Testis (tissue), 2 donors: ENCODE measurements at regions not wholly inside any gene's neighbourhood (a gene's known extent, or its start where the extent isn't known, plus 50 kb on each side); places are given as distances from the start of the nearest gene placed in this dataset.

Experiments
- POLR2A ChIP-seq: fragments of 450-650 bp; IDR thresholded peaks from one replicate; pipeline ENCODE4 v1.6.1; 2017; ENCODE audit warnings: antibody characterized with exemption, mild to moderate bottlenecking, moderate library complexity
- TF ChIP-seq, protein P1 (sequence below), 3 experiments: fragments of 450-650 bp in 2 of 3; fragments of 200-600 bp in 1 of 3; sonication (generic) in 1 of 3; IDR thresholded peaks; one replicate each; pipeline ENCODE4 v1.5.1; 2016 to 2019; ENCODE audit warnings: antibody characterized with exemption in 3 of 3, mild to moderate bottlenecking in 2 of 3, moderate library complexity in 1 of 3

DNA sequence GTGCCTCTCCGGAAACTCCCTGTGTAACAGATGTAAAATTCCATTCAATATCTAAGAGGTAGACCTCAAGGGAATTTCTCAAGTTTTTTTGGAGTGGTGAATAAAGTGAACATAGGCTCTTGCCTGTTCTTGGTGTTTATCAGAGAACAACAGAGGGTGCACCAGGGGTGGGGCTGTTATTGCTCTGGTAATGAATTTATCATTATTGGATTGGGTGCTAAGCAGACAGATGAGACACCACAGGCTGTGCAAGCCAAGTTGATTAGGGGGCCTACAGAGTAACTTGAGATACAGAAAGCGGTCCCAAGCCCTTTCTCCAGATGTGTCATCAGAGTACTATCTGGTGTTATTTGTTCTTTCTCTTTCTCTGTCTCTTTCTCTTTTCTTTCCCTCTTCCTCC lies 286.3 kb downstream of the OSR1 start:
- TF ChIP-seq POLR2A, result no peak
- TF ChIP-seq, protein P1, sequence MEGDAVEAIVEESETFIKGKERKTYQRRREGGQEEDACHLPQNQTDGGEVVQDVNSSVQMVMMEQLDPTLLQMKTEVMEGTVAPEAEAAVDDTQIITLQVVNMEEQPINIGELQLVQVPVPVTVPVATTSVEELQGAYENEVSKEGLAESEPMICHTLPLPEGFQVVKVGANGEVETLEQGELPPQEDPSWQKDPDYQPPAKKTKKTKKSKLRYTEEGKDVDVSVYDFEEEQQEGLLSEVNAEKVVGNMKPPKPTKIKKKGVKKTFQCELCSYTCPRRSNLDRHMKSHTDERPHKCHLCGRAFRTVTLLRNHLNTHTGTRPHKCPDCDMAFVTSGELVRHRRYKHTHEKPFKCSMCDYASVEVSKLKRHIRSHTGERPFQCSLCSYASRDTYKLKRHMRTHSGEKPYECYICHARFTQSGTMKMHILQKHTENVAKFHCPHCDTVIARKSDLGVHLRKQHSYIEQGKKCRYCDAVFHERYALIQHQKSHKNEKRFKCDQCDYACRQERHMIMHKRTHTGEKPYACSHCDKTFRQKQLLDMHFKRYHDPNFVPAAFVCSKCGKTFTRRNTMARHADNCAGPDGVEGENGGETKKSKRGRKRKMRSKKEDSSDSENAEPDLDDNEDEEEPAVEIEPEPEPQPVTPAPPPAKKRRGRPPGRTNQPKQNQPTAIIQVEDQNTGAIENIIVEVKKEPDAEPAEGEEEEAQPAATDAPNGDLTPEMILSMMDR (IDR thresholded peaks at IDR 0.05), result no peak
